ENCODE measurements at regions not wholly inside any gene's neighbourhood (a gene's known extent, or its start where the extent isn't known, plus 50 kb on each side); places are given as distances from the start of the nearest gene placed in this dataset.
A peak's percentile ranks its signal among the peaks of the same experiment; 100 is the strongest.

GRCh38 chr1:17891205-17892110, 136.3 kb downstream of the ACTL8 start:
- H3K4me1 Mint-ChIP-seq, result no peaks in the 10 kb centered on the region
- no peaks in the 10 kb centered on the region for H3K9me3 Mint-ChIP-seq
- no peak overlapping the region for H3K27ac ChIP-seq (ENCODE audit: low read length)
- no peak for ATAC-seq (replicated peaks in 1 of 4)
- no peak overlapping the region for H3K4me3 Mint-ChIP-seq
- WGBS (ENCODE audit: insufficient coverage), result 94% methylated on average over 2 of the region's 9 CpGs
- peak overlapping the region in 1 of 2 donors; percentile 40 for H3K27ac Mint-ChIP-seq
- peaks cover 17 to 36% of the 10 kb centered on the region in 2 donors for H3K27me3 Mint-ChIP-seq
- DNase-seq, result peak in 1 of 35 experiments; percentile 19
- CTCF ChIA-PET, result no interaction called here
- POLR2A ChIA-PET, result no interaction called here
- no peak overlapping the region for H3K4me3 ChIP-seq (ENCODE audit: control insufficient read depth in 1 of 2, extremely low read depth in 1 of 2, low read length in 1 of 2)
- H3K9me3 ChIP-seq, result no peaks in the 10 kb centered on the region
- H3K36me3 ChIP-seq (ENCODE audit: control insufficient read depth in 2 of 2, extremely low read depth in 1 of 2, insufficient read depth in 1 of 2, low read length in 1 of 2), result no peaks in the 10 kb centered on the region
- no peaks in the 10 kb centered on the region for H3K4me1 ChIP-seq (ENCODE audit: control insufficient read depth in 1 of 2, extremely low read depth in 1 of 2, insufficient read depth in 2 of 2, low read length in 2 of 2)
- H3K36me3 Mint-ChIP-seq, result no peaks in the 10 kb centered on the region
- peaks cover 0 to 37% of the 10 kb centered on the region in 2 experiments for H3K27me3 ChIP-seq (replicated peaks in 1 of 2; ENCODE audit: control insufficient read depth in 2 of 2, extremely low read depth in 1 of 2, insufficient read depth in 2 of 2, low read length in 1 of 2)

GRCh38 chr1:17892225-17892624, 137.1 kb downstream of the ACTL8 start:
- Histone ChIP-seq H3K9me3 (no peaks in the 10 kb centered on the region), H3K27me3 (replicated peaks in 1 of 2; ENCODE audit: control insufficient read depth in 2 of 2, extremely low read depth in 1 of 2, insufficient read depth in 2 of 2, low read length in 1 of 2) (peaks cover 0 to 29% of the 10 kb centered on the region in 2 experiments), H3K27ac (ENCODE audit: low read length) (no peak overlapping the region), H3K4me1 (ENCODE audit: control insufficient read depth in 1 of 2, extremely low read depth in 1 of 2, insufficient read depth in 2 of 2, low read length in 2 of 2) (no peaks in the 10 kb centered on the region), H3K4me3 (ENCODE audit: control insufficient read depth in 1 of 2, extremely low read depth in 1 of 2, low read length in 1 of 2) (no peak overlapping the region), H3K36me3 (ENCODE audit: control insufficient read depth in 2 of 2, extremely low read depth in 1 of 2, insufficient read depth in 1 of 2, low read length in 1 of 2) (no peaks in the 10 kb centered on the region)
- H3K36me3 Mint-ChIP-seq, result no peaks in the 10 kb centered on the region
- H3K27ac Mint-ChIP-seq, result no peak overlapping the region
- ChIA-PET CTCF (no interaction called here), POLR2A (no interaction called here)
- no peaks in the 10 kb centered on the region for H3K4me1 Mint-ChIP-seq
- no peak overlapping the region for H3K4me3 Mint-ChIP-seq
- DNase-seq (peak in 1 of 35 experiments; percentile 17), ATAC-seq (replicated peaks in 1 of 4) (no peak)
- H3K9me3 Mint-ChIP-seq, result no peaks in the 10 kb centered on the region
- H3K27me3 Mint-ChIP-seq, result peaks cover 14 to 34% of the 10 kb centered on the region in 2 donors
- WGBS (ENCODE audit: insufficient coverage), result 73% methylated on average over 6 of the region's 8 CpGs

- DNase-seq, result no peak
- no peak for ATAC-seq (replicated peaks in 1 of 4)
- Mint-ChIP-seq H3K4me3 (no peak overlapping the region), H3K9me3 (no peaks in the 10 kb centered on the region), H3K4me1 (no peaks in the 10 kb centered on the region), H3K36me3 (no peaks in the 10 kb centered on the region), H3K27me3 (peaks cover 10 to 28% of the 10 kb centered on the region in 2 donors), H3K27ac (no peak overlapping the region)
- Histone ChIP-seq H3K27me3 (replicated peaks in 1 of 2; ENCODE audit: control insufficient read depth in 2 of 2, extremely low read depth in 1 of 2, insufficient read depth in 2 of 2, low read length in 1 of 2) (peaks cover 0 to 24% of the 10 kb centered on the region in 2 experiments), H3K36me3 (ENCODE audit: control insufficient read depth in 2 of 2, extremely low read depth in 1 of 2, insufficient read depth in 1 of 2, low read length in 1 of 2) (no peaks in the 10 kb centered on the region), H3K4me1 (ENCODE audit: control insufficient read depth in 1 of 2, extremely low read depth in 1 of 2, insufficient read depth in 2 of 2, low read length in 2 of 2) (no peaks in the 10 kb centered on the region), H3K27ac (ENCODE audit: low read length) (no peak overlapping the region), H3K4me3 (ENCODE audit: control insufficient read depth in 1 of 2, extremely low read depth in 1 of 2, low read length in 1 of 2) (no peak overlapping the region), H3K9me3 (no peaks in the 10 kb centered on the region)
- POLR2A ChIA-PET, result no interaction called here
- no CpG with 5 or more reads among the region's 7 CpGs for WGBS (ENCODE audit: insufficient coverage)
- CTCF ChIA-PET, result no interaction called here
Observed at GRCh38 chr1:17892851-17893250, 137.7 kb downstream of the ACTL8 start.

GRCh38 chr1:17893891-17894631, 138.9 kb downstream of the ACTL8 start:
- Mint-ChIP-seq H3K9me3 (no peaks in the 10 kb centered on the region), H3K4me3 (no peak overlapping the region), H3K27ac (no peak overlapping the region), H3K4me1 (no peaks in the 10 kb centered on the region), H3K27me3 (peaks cover 17 to 22% of the 10 kb centered on the region in 2 donors), H3K36me3 (no peaks in the 10 kb centered on the region)
- WGBS (ENCODE audit: insufficient coverage), result 100% methylated on average over 4 of the region's 12 CpGs
- Histone ChIP-seq H3K36me3 (ENCODE audit: control insufficient read depth in 2 of 2, extremely low read depth in 1 of 2, insufficient read depth in 1 of 2, low read length in 1 of 2) (no peaks in the 10 kb centered on the region), H3K9me3 (no peaks in the 10 kb centered on the region), H3K27me3 (replicated peaks in 1 of 2; ENCODE audit: control insufficient read depth in 2 of 2, extremely low read depth in 1 of 2, insufficient read depth in 2 of 2, low read length in 1 of 2) (peaks cover 0 to 23% of the 10 kb centered on the region in 2 experiments), H3K4me1 (ENCODE audit: control insufficient read depth in 1 of 2, extremely low read depth in 1 of 2, insufficient read depth in 2 of 2, low read length in 2 of 2) (no peaks in the 10 kb centered on the region), H3K27ac (ENCODE audit: low read length) (no peak overlapping the region), H3K4me3 (ENCODE audit: control insufficient read depth in 1 of 2, extremely low read depth in 1 of 2, low read length in 1 of 2) (no peak overlapping the region)
- DNase-seq, result peak in 1 of 35 experiments; percentile 8
- CTCF ChIA-PET, result no interaction called here
- ATAC-seq (replicated peaks in 1 of 4), result no peak
- POLR2A ChIA-PET, result no interaction called here

DNA sequence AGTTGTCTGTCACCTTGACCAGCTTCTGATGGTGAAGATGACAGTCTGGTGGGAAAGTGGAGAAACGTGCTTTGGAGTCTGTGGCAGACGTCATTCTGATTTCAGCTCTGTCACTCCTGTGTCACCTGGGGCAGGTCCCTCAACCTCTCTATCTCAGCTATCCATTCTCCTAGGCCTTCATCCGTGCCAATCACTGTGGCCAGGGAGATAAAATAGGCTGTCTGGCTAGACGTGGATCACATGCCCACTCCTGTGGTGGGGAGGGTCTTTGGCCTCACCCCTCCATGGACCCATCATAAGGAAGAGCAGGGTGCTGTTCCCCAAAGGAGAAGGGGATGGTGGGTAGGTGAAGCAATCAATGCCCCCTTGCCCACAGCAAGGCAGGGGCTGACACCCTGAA, 140.3 kb downstream of the ACTL8 start:
- no peak for ATAC-seq (replicated peaks in 1 of 4)
- Histone ChIP-seq H3K9me3 (no peaks in the 10 kb centered on the region), H3K36me3 (ENCODE audit: control insufficient read depth in 2 of 2, extremely low read depth in 1 of 2, insufficient read depth in 1 of 2, low read length in 1 of 2) (no peaks in the 10 kb centered on the region), H3K27ac (ENCODE audit: low read length) (no peak overlapping the region), H3K27me3 (replicated peaks in 1 of 2; ENCODE audit: control insufficient read depth in 2 of 2, extremely low read depth in 1 of 2, insufficient read depth in 2 of 2, low read length in 1 of 2) (peaks cover 0 to 18% of the 10 kb centered on the region in 2 experiments), H3K4me3 (ENCODE audit: control insufficient read depth in 1 of 2, extremely low read depth in 1 of 2, low read length in 1 of 2) (no peak overlapping the region), H3K4me1 (ENCODE audit: control insufficient read depth in 1 of 2, extremely low read depth in 1 of 2, insufficient read depth in 2 of 2, low read length in 2 of 2) (no peaks in the 10 kb centered on the region)
- Mint-ChIP-seq H3K27me3 (peaks cover 19 to 21% of the 10 kb centered on the region in 2 donors), H3K36me3 (no peaks in the 10 kb centered on the region), H3K27ac (no peak overlapping the region), H3K4me3 (no peak overlapping the region), H3K4me1 (no peaks in the 10 kb centered on the region), H3K9me3 (peaks cover 0 to 3% (median 0%) of the 10 kb centered on the region in 3 donors)
- no CpG with 5 or more reads among the region's 4 CpGs for WGBS (ENCODE audit: insufficient coverage)
- ChIA-PET POLR2A (no interaction called here), CTCF (no interaction called here)
- DNase-seq, result no peak

DNA sequence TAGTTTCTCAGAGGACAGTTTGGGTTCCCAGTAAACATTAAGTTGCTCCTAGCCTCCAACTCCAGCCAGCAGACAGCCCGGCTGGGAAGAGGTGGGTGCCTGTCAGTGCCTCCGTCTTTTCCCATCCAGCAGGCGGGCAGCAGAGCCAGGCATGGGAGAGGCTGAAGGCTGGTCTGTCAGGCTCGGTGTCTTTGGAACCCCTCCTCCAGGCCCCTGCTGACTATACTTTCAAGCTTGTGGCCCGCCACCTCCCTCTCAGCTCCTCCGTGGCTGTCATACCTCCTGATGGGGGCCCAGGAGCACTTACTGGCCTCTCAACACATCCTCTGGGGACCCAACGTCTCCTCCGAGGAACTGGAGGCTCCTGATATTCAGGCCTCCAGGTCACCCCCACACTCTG, 140.9 kb downstream of the ACTL8 start:
- H3K36me3 ChIP-seq (ENCODE audit: control insufficient read depth in 2 of 2, extremely low read depth in 1 of 2, insufficient read depth in 1 of 2, low read length in 1 of 2), result no peaks in the 10 kb centered on the region
- H3K4me3 ChIP-seq (ENCODE audit: control insufficient read depth in 1 of 2, extremely low read depth in 1 of 2, low read length in 1 of 2), result no peak overlapping the region
- no peak overlapping the region for H3K4me3 Mint-ChIP-seq
- H3K27ac ChIP-seq (ENCODE audit: low read length), result no peak overlapping the region
- ATAC-seq (replicated peaks in 1 of 4) (no peak), DNase-seq (peak in 1 of 35 experiments; percentile 10)
- H3K9me3 Mint-ChIP-seq, result peaks cover 0 to 3% (median 0%) of the 10 kb centered on the region in 3 donors
- no peaks in the 10 kb centered on the region for H3K36me3 Mint-ChIP-seq
- CTCF ChIA-PET, result no interaction called here
- H3K9me3 ChIP-seq, result no peaks in the 10 kb centered on the region
- H3K27me3 Mint-ChIP-seq, result peaks cover 17% of the 10 kb centered on the region in 2 donors
- POLR2A ChIA-PET, result no interaction called here
- WGBS (ENCODE audit: insufficient coverage), result 79% methylated on average over 8 of the region's 8 CpGs
- no peaks in the 10 kb centered on the region for H3K4me1 ChIP-seq (ENCODE audit: control insufficient read depth in 1 of 2, extremely low read depth in 1 of 2, insufficient read depth in 2 of 2, low read length in 2 of 2)
- H3K4me1 Mint-ChIP-seq, result no peaks in the 10 kb centered on the region
- no peak overlapping the region for H3K27ac Mint-ChIP-seq
- peaks cover 0 to 15% of the 10 kb centered on the region in 2 experiments for H3K27me3 ChIP-seq (replicated peaks in 1 of 2; ENCODE audit: control insufficient read depth in 2 of 2, extremely low read depth in 1 of 2, insufficient read depth in 2 of 2, low read length in 1 of 2)

Measured in T-cell (primary cell).